HUES64 (cell line): ENCODE measurements at regions not wholly inside any gene's neighbourhood (a gene's known extent, or its start where the extent isn't known, plus 50 kb on each side); places are given as distances from the start of the nearest gene placed in this dataset.

ENCODE experiments used
- H3K27ac ChIP-seq: 2 replicates; pipeline ENCODE4 v1.7.0; 2013; ENCODE audit warnings: low read depth, low read length, inconsistent platforms
- H3K27me3 ChIP-seq: 2 replicates; pipeline ENCODE4 v1.6.1; 2013; ENCODE audit warnings: mild to moderate bottlenecking, low read length; ENCODE audit not compliant: insufficient read depth
- H3K36me3 ChIP-seq: 2 replicates; pipeline ENCODE4 v1.6.1; 2013; ENCODE audit warnings: mild to moderate bottlenecking, low read length; ENCODE audit not compliant: insufficient read depth
- H3K4me1 ChIP-seq: 2 replicates; pipeline ENCODE4 v1.6.1; 2013; ENCODE audit warnings: mild to moderate bottlenecking, low read length, moderate library complexity; ENCODE audit not compliant: insufficient read depth
- H3K4me3 ChIP-seq: 2 replicates; pipeline ENCODE4 v1.5.1; 2013; ENCODE audit warnings: mild to moderate bottlenecking, low read length, moderate library complexity
- H3K9ac ChIP-seq: 2 replicates; pipeline ENCODE4 v1.6.1; 2013; ENCODE audit warnings: mild to moderate bottlenecking, low read depth, low read length
- H3K9me3 ChIP-seq: 2 replicates; pipeline ENCODE4 v1.6.1; 2013; ENCODE audit warnings: low read depth, low read length; ENCODE audit not compliant: insufficient read depth
- WGBS: fragments of 150-250, 120-280 bp; methylation state at CpG from one replicate; pipeline ENCODE4 v1.1.7; 2013; ENCODE audit warnings: missing lambda C conversion rate; 5-methylcytosine and 5-hydroxymethylcytosine counted together

- H3K27me3 ChIP-seq, result no peaks in the 10 kb centered on the region
- H3K4me3 ChIP-seq, result no peak overlapping the region
- no peak overlapping the region for H3K27ac ChIP-seq
- H3K9ac ChIP-seq, result no peak overlapping the region
- H3K9me3 ChIP-seq, result no peaks in the 10 kb centered on the region
- H3K36me3 ChIP-seq, result no peaks in the 10 kb centered on the region
- H3K4me1 ChIP-seq, result no peaks in the 10 kb centered on the region
Measured at GRCh38 chr6:54609981-54610380, 236.6 kb upstream of the FAM83B start.

GRCh38 chr6:54613596-54613995 is 233.0 kb upstream of the FAM83B start:
- no peaks in the 10 kb centered on the region for H3K27me3 ChIP-seq
- WGBS, result no CpG with 5 or more reads among the region's 1 CpG
- H3K9me3 ChIP-seq, result no peaks in the 10 kb centered on the region
- no peak overlapping the region for H3K4me3 ChIP-seq
- no peaks in the 10 kb centered on the region for H3K36me3 ChIP-seq
- H3K4me1 ChIP-seq, result 0 out of 2 replicates have a peak, but pooled peaks cover 5% of the 10 kb centered on the region
- H3K9ac ChIP-seq, result no peak overlapping the region
- H3K27ac ChIP-seq, result no peak overlapping the region

- Histone ChIP-seq H3K9me3 (no peaks in the 10 kb centered on the region), H3K4me1 (0 out of 2 replicates have a peak, but pooled peaks cover 5% of the 10 kb centered on the region), H3K36me3 (no peaks in the 10 kb centered on the region), H3K9ac (no peak overlapping the region), H3K27ac (no peak overlapping the region), H3K27me3 (no peaks in the 10 kb centered on the region), H3K4me3 (no peak overlapping the region)
- WGBS, result 96% methylated on average over 9 of the region's 9 CpGs
Measured at GRCh38 chr6:54614499-54615195, 231.9 kb upstream of the FAM83B start.

- no peaks in the 10 kb centered on the region for H3K9me3 ChIP-seq
- no peak overlapping the region for H3K27ac ChIP-seq
- no peak overlapping the region for H3K9ac ChIP-seq
- no peaks in the 10 kb centered on the region for H3K27me3 ChIP-seq
- no peak overlapping the region for H3K4me3 ChIP-seq
- H3K36me3 ChIP-seq, result no peaks in the 10 kb centered on the region
- 0 out of 2 replicates have a peak, but pooled peaks cover 5% of the 10 kb centered on the region for H3K4me1 ChIP-seq
- WGBS, result no CpG with 5 or more reads among the region's 1 CpG
Measured at GRCh38 chr6:54617730-54618129, 228.8 kb upstream of the FAM83B start.

- Histone ChIP-seq H3K4me1 (0 out of 2 replicates have a peak, but pooled peaks cover 5% of the 10 kb centered on the region), H3K9me3 (no peaks in the 10 kb centered on the region), H3K9ac (no peak overlapping the region), H3K27ac (no peak overlapping the region), H3K4me3 (no peak overlapping the region), H3K27me3 (no peaks in the 10 kb centered on the region), H3K36me3 (no peaks in the 10 kb centered on the region)
Measured at GRCh38 chr6:54618572-54618971, 228.0 kb upstream of the FAM83B start.

- H3K4me3 ChIP-seq, result no peak overlapping the region
- no peak overlapping the region for H3K9ac ChIP-seq
- H3K36me3 ChIP-seq, result no peaks in the 10 kb centered on the region
- H3K27me3 ChIP-seq, result no peaks in the 10 kb centered on the region
- no peak overlapping the region for H3K27ac ChIP-seq
- 0 out of 2 replicates have a peak, but pooled peaks cover 5% of the 10 kb centered on the region for H3K4me1 ChIP-seq
- no peaks in the 10 kb centered on the region for H3K9me3 ChIP-seq
- 98% methylated on average over 2 of the region's 2 CpGs for WGBS
Measured at GRCh38 chr6:54619102-54619501, 227.5 kb upstream of the FAM83B start.

- Histone ChIP-seq H3K4me3 (no peak overlapping the region), H3K9me3 (no peaks in the 10 kb centered on the region), H3K27ac (no peak overlapping the region), H3K27me3 (no peaks in the 10 kb centered on the region), H3K9ac (no peak overlapping the region), H3K36me3 (no peaks in the 10 kb centered on the region), H3K4me1 (0 out of 2 replicates have a peak, but pooled peaks cover 5% of the 10 kb centered on the region)
Measured at GRCh38 chr6:54621285-54621684, 225.3 kb upstream of the FAM83B start.

- Histone ChIP-seq H3K36me3 (no peaks in the 10 kb centered on the region), H3K27me3 (no peaks in the 10 kb centered on the region), H3K4me1 (no peaks in the 10 kb centered on the region), H3K9ac (no peak overlapping the region), H3K9me3 (no peaks in the 10 kb centered on the region), H3K4me3 (no peak overlapping the region), H3K27ac (no peak overlapping the region)
- 100% methylated on average over 1 of the region's 1 CpG for WGBS
Measured at GRCh38 chr6:54624216-54624615, 222.4 kb upstream of the FAM83B start.

GRCh38 chr6:54624779-54625178 is 221.8 kb upstream of the FAM83B start:
- no peaks in the 10 kb centered on the region for H3K4me1 ChIP-seq
- H3K36me3 ChIP-seq, result no peaks in the 10 kb centered on the region
- H3K27me3 ChIP-seq, result no peaks in the 10 kb centered on the region
- no peak overlapping the region for H3K4me3 ChIP-seq
- H3K27ac ChIP-seq, result no peak overlapping the region
- WGBS, result 96% methylated on average over 5 of the region's 5 CpGs
- no peak overlapping the region for H3K9ac ChIP-seq
- H3K9me3 ChIP-seq, result no peaks in the 10 kb centered on the region

- H3K4me3 ChIP-seq, result no peak overlapping the region
- no peaks in the 10 kb centered on the region for H3K36me3 ChIP-seq
- H3K27ac ChIP-seq, result no peak overlapping the region
- H3K9ac ChIP-seq, result no peak overlapping the region
- H3K9me3 ChIP-seq, result no peaks in the 10 kb centered on the region
- H3K27me3 ChIP-seq, result no peaks in the 10 kb centered on the region
- H3K4me1 ChIP-seq, result no peaks in the 10 kb centered on the region
- WGBS, result 95% methylated on average over 1 of the region's 1 CpG
Measured at GRCh38 chr6:54629131-54629530, 217.4 kb upstream of the FAM83B start.

- Histone ChIP-seq H3K27me3 (no peaks in the 10 kb centered on the region), H3K4me1 (no peaks in the 10 kb centered on the region), H3K9ac (no peak overlapping the region), H3K4me3 (no peak overlapping the region), H3K9me3 (no peaks in the 10 kb centered on the region), H3K27ac (no peak overlapping the region), H3K36me3 (no peaks in the 10 kb centered on the region)
- 93% methylated on average over 2 of the region's 2 CpGs for WGBS
Measured at GRCh38 chr6:54632984-54633565, 213.5 kb upstream of the FAM83B start.
